HepG2 (cell line): ENCODE measurements at regions not wholly inside any gene's neighbourhood (a gene's known extent, or its start where the extent isn't known, plus 50 kb on each side); places are given as distances from the start of the nearest gene placed in this dataset.

Experiments used
- ATAC-seq: fragments of 200-7000 bp; cut with Tn5 transposase; 3 replicates; pipeline ENCODE4 v1.9.1; 2020; ENCODE audit warnings: mild to moderate bottlenecking, moderate library complexity
- BruUV-seq: library from RNA; stranded (reverse); fragments of 400-500 nt; replicated peaks from 2 replicates; lab custom pipeline; 2021; lab: Mats Ljungman, UMichigan
- CTCF ChIA-PET: fragments of 300-600 bp; formaldehyde crosslinking; extraction: SDS; loops from one replicate; lab custom pipeline; 2021; ENCODE audit warnings: low total read pairs, inconsistent platforms, low intra/inter-chr PET ratio; lab: Yijun Ruan, JAX
- POLR2A ChIA-PET: fragments of 350-600 bp; sonication (Branson Sonifier 250); formaldehyde crosslinking; loops from one replicate; lab custom pipeline; 2020; ENCODE audit warnings: antibody characterized with exemption, inconsistent platforms; lab: Yijun Ruan, JAX
- DNase-seq: peaks from one replicate; pipeline ENCODE4 v3.0.0-alpha.2; 2015; ENCODE audit warnings: low spot score
- FAIRE-seq: peaks from 3 replicates; lab custom pipeline; 2011; peaks lifted over from hg19 to GRCh38; lab: Jason Lieb, UNC
- H2AFZ ChIP-seq: one replicate; pipeline ENCODE4 v1.6.1; 2011; ENCODE audit warnings: low read length, inconsistent platforms
- H3K27ac ChIP-seq: fragments of 300-600 bp; 3 replicates; pipeline ENCODE4 v1.8.0; 2011; ENCODE audit warnings: mixed run types, mild to moderate bottlenecking, mixed read lengths, low read length, inconsistent platforms; ENCODE audit not compliant: insufficient read depth; ENCODE audit errors: extremely low read length
- H3K27me3 ChIP-seq, 2 experiments: fragments of 200-600 bp in 1 of 2; 2 replicates in 1 of 2; 3 replicates in 1 of 2; pipeline versions ENCODE4 v1.6.0 to v1.8.0; 2011; ENCODE audit warnings: low read length in 2 of 2, mild to moderate bottlenecking in 2 of 2, moderate library complexity in 2 of 2, inconsistent platforms in 1 of 2; ENCODE audit not compliant: insufficient read depth in 2 of 2, control insufficient read depth in 1 of 2
- H3K36me3 ChIP-seq, 2 experiments: fragments of 200-600 bp in 1 of 2; replicated peaks in 1 of 2; 2 replicates in 1 of 2; 3 replicates in 1 of 2; pipeline versions ENCODE4 v1.5.1 to v1.8.0; 2011; ENCODE audit warnings: low read length in 2 of 2, inconsistent platforms in 1 of 2; ENCODE audit not compliant: insufficient read depth in 2 of 2, control insufficient read depth in 1 of 2
- H3K4me1 ChIP-seq: 2 replicates; pipeline ENCODE4 v1.5.1; 2012; ENCODE audit warnings: low read length, inconsistent platforms; ENCODE audit not compliant: insufficient read depth
- H3K4me2 ChIP-seq: 2 replicates; pipeline ENCODE4 v1.6.0; 2011; ENCODE audit warnings: low read depth, low read length, inconsistent platforms
- H3K4me3 ChIP-seq, 3 experiments: fragments of 200-600 bp in 1 of 3; sonication (generic), shearing (Covaris generic) in 1 of 3; replicated peaks in 1 of 3; 2 replicates each; pipeline ENCODE4 v1.5.1; 2011 to 2016; ENCODE audit warnings: low read length in 3 of 3, inconsistent platforms in 2 of 3, low read depth in 2 of 3, mild to moderate bottlenecking in 2 of 3, control low read depth in 1 of 3, mixed read lengths in 1 of 3; ENCODE audit not compliant: insufficient read depth in 1 of 3
- H3K79me2 ChIP-seq: one replicate; pipeline ENCODE4 v1.6.1; 2011; ENCODE audit warnings: low read length, inconsistent platforms; ENCODE audit not compliant: insufficient read depth
- H3K9ac ChIP-seq: 2 replicates; pipeline ENCODE4 v1.6.0; 2011; ENCODE audit warnings: mild to moderate bottlenecking, low read depth, low read length, inconsistent platforms; ENCODE audit not compliant: insufficient read depth
- H3K9me3 ChIP-seq: 2 replicates; pipeline ENCODE4 v1.5.1; 2012; ENCODE audit warnings: mild to moderate bottlenecking, low read length
- H4K20me1 ChIP-seq: 2 replicates; pipeline ENCODE4 v1.6.0; 2011; ENCODE audit warnings: inconsistent platforms, mild to moderate bottlenecking, low read length, moderate library complexity; ENCODE audit not compliant: insufficient read depth
- ARNT ChIP-seq: fragments of 450-650 bp; IDR thresholded peaks from 2 replicates; pipeline ENCODE4 v1.6.1; 2017
- EHMT2 ChIP-seq: fragments of 200-600 bp; sonication (generic); IDR thresholded peaks from 2 replicates; pipeline ENCODE4 v1.7.0; 2017; ENCODE audit warnings: antibody characterized with exemption, low read depth, low read length, borderline replicate concordance
- JDP2 ChIP-seq: sonication (generic); formaldehyde crosslinking; IDR thresholded peaks from 2 replicates; pipeline ENCODE4 v1.8.1; 2022; ENCODE audit warnings: missing genetic modification reagents, borderline replicate concordance
- MBD4 ChIP-seq: IDR thresholded peaks from 2 replicates; pipeline ENCODE4 v1.6.1; 2012; ENCODE audit warnings: low read length, inconsistent platforms, borderline replicate concordance
- ONECUT2 ChIP-seq: sonication (generic); formaldehyde crosslinking; IDR thresholded peaks from 2 replicates; pipeline ENCODE4 v1.4.0; 2020; ENCODE audit warnings: missing genetic modification reagents
- RFX3 ChIP-seq: IDR thresholded peaks from 2 replicates; pipeline ENCODE4 v1.6.1; 2016; ENCODE audit warnings: missing biosample characterization, missing genetic modification reagents
- RNF2 ChIP-seq: fragments of 450-650 bp; conservative IDR thresholded peaks from 2 replicates; pipeline ENCODE4 v1.6.1; 2016; ENCODE audit warnings: low read depth
- SAFB2 ChIP-seq: sonication (generic); formaldehyde crosslinking; IDR thresholded peaks from 2 replicates; pipeline ENCODE4 v1.5.1; 2020; ENCODE audit warnings: missing genetic modification reagents, low read depth, mild to moderate bottlenecking, borderline replicate concordance
- SOX6 ChIP-seq, 2 experiments: fragments of 450-650 bp in 1 of 2; sonication (generic) in 1 of 2; formaldehyde crosslinking in 1 of 2; IDR thresholded peaks; 2 replicates each; pipeline versions ENCODE4 v1.4.0 to v1.6.1; 2017 to 2020; ENCODE audit warnings: antibody characterized with exemption in 1 of 2, mild to moderate bottlenecking in 1 of 2, missing genetic modification reagents in 1 of 2
- ZNF264 ChIP-seq: sonication (generic); formaldehyde crosslinking; IDR thresholded peaks from 2 replicates; pipeline ENCODE4 v1.4.0; 2020; ENCODE audit warnings: missing genetic modification reagents
- ZNF569 ChIP-seq: sonication (generic); formaldehyde crosslinking; IDR thresholded peaks from 2 replicates; pipeline ENCODE4 v1.5.0; 2020; ENCODE audit warnings: mild to moderate bottlenecking, missing genetic modification reagents, moderate library complexity, borderline replicate concordance
- ZZZ3 ChIP-seq: sonication (generic); formaldehyde crosslinking; IDR thresholded peaks from 2 replicates; pipeline ENCODE4 v1.4.0; 2020; ENCODE audit warnings: missing genetic modification reagents, mild to moderate bottlenecking, borderline replicate concordance
- WGBS: methylation state at CpG from one replicate; pipeline ENCODE4 v1.1.6; 2017; ENCODE audit warnings: low lambda C conversion rate; 5-methylcytosine and 5-hydroxymethylcytosine counted together
- in situ Hi-C: cut with HindIII; loops from 2 replicates; pipeline ENCODE4 v1.10.0; 2017; ENCODE audit warnings: low pct_unique_long_range_greater_than_20kb; ENCODE audit not compliant: extremely low pct_ligation_motif_present
- intact Hi-C: fragments of 100-400 bp; cut with micrococcal nuclease; formaldehyde crosslinking; loops from one replicate; pipeline ENCODE4 v1.10.0; 2022; ENCODE audit not compliant: unreplicated experiment
- TF ChIP-seq, protein P1 (sequence below): sonication (generic); formaldehyde crosslinking; conservative IDR thresholded peaks from 2 replicates; pipeline ENCODE4 v1.4.0; 2020; ENCODE audit warnings: missing genetic modification reagents
- TF ChIP-seq, protein P2 (sequence below), 2 experiments: sonication (generic) in 1 of 2; formaldehyde crosslinking in 1 of 2; IDR thresholded peaks; 2 replicates each; pipeline versions ENCODE4 v1.5.1 to v1.6.1; 2011 to 2020; ENCODE audit warnings: borderline replicate concordance in 1 of 2, low read depth in 1 of 2, low read length in 1 of 2, mild to moderate bottlenecking in 1 of 2, missing genetic modification reagents in 1 of 2, moderate library complexity in 1 of 2
- TF ChIP-seq, protein P3 (sequence below): sonication (generic); formaldehyde crosslinking; IDR thresholded peaks from 2 replicates; pipeline ENCODE4 v1.4.0; 2020; ENCODE audit warnings: missing genetic modification reagents
- TF ChIP-seq, protein P4 (sequence below): sonication (generic); formaldehyde crosslinking; IDR thresholded peaks from 2 replicates; pipeline ENCODE4 v1.9.0; 2022; ENCODE audit warnings: low read depth, missing genetic modification reagents

DNA sequence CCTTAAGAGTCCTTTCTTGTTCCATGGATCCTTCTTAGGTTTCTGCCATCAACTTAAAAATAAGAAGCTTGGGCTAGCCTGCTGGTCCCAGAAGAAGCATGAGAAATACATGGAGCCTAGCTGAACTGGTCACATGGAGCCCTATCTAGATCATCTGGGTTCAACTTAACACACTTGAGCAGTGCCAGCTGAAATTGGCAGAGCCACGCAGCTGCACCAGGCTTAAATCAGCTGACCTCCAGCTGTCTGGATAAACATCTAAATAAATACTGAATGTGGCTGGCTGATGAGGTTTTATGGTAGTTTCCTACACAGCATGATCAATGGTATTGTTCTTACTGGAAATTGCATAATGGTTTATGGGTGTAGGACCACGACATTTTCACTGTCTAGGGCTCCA, 598.4 kb upstream of the FAM241A start (continued):
- TF ChIP-seq, protein P1, sequence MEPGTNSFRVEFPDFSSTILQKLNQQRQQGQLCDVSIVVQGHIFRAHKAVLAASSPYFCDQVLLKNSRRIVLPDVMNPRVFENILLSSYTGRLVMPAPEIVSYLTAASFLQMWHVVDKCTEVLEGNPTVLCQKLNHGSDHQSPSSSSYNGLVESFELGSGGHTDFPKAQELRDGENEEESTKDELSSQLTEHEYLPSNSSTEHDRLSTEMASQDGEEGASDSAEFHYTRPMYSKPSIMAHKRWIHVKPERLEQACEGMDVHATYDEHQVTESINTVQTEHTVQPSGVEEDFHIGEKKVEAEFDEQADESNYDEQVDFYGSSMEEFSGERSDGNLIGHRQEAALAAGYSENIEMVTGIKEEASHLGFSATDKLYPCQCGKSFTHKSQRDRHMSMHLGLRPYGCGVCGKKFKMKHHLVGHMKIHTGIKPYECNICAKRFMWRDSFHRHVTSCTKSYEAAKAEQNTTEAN (CRISPR knock-in tag), result no peak
- TF ChIP-seq ZZZ3 (CRISPR knock-in tag) (no peak), JDP2 (no peak)

DNA sequence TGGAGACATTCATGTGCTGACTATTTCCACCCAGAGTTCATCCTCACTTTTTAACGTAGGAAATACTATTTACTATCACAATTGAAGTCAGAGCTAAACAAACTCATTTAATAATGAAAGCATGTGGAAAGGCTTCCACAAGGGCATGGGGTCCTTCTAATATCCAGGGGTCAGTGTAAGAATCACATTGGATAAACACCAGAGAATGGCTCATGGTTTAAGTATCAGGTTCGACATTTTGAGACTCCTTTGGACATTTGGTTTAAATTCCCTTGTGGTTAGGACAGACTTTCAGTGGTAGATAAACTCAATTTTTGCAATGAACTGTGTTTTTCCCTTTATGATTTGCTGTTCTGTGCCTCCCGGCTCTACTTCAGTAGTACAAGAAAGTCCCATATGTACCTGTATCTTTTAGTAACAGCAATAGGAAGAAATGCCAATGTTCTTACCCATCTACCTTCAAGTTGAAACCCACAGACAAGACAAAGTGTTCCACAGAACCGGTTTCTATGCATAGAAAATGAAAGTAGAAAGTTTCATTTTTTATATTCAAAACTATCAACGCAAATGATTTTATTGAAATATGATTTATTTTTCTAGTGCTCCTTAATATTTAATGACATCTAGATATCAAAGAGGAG, 589.0 kb upstream of the FAM241A start:
- no peak for ATAC-seq
- no peak for TF ChIP-seq MBD4
- no peak for TF ChIP-seq ZNF569
- TF ChIP-seq, protein P2, sequence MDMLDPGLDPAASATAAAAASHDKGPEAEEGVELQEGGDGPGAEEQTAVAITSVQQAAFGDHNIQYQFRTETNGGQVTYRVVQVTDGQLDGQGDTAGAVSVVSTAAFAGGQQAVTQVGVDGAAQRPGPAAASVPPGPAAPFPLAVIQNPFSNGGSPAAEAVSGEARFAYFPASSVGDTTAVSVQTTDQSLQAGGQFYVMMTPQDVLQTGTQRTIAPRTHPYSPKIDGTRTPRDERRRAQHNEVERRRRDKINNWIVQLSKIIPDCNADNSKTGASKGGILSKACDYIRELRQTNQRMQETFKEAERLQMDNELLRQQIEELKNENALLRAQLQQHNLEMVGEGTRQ (IDR thresholded peaks at IDR 0.05; ENCODE audit: low read depth, low read length), result no peak
- TF ChIP-seq, protein P2 (CRISPR knock-in tag; IDR thresholded peaks at IDR 0.05; ENCODE audit: borderline replicate concordance), result no peak
- TF ChIP-seq SAFB2 (CRISPR knock-in tag), result no peak
- no peak for TF ChIP-seq RFX3 (CRISPR knock-in tag)
- TF ChIP-seq SOX6 (IDR thresholded peaks at IDR 0.05), result no peak
- TF ChIP-seq SOX6 (CRISPR knock-in tag; IDR thresholded peaks at IDR 0.05), result no peak
- TF ChIP-seq, protein P3, sequence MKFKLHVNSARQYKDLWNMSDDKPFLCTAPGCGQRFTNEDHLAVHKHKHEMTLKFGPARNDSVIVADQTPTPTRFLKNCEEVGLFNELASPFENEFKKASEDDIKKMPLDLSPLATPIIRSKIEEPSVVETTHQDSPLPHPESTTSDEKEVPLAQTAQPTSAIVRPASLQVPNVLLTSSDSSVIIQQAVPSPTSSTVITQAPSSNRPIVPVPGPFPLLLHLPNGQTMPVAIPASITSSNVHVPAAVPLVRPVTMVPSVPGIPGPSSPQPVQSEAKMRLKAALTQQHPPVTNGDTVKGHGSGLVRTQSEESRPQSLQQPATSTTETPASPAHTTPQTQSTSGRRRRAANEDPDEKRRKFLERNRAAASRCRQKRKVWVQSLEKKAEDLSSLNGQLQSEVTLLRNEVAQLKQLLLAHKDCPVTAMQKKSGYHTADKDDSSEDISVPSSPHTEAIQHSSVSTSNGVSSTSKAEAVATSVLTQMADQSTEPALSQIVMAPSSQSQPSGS (CRISPR knock-in tag), result no peak
- TF ChIP-seq, protein P4, sequence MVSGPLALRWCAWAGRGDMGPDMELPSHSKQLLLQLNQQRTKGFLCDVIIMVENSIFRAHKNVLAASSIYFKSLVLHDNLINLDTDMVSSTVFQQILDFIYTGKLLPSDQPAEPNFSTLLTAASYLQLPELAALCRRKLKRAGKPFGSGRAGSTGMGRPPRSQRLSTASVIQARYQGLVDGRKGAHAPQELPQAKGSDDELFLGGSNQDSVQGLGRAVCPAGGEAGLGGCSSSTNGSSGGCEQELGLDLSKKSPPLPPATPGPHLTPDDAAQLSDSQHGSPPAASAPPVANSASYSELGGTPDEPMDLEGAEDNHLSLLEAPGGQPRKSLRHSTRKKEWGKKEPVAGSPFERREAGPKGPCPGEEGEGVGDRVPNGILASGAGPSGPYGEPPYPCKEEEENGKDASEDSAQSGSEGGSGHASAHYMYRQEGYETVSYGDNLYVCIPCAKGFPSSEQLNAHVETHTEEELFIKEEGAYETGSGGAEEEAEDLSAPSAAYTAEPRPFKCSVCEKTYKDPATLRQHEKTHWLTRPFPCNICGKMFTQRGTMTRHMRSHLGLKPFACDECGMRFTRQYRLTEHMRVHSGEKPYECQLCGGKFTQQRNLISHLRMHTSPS, result no peak
- TF ChIP-seq ARNT, result no peak
- no peak for TF ChIP-seq EHMT2
- TF ChIP-seq ONECUT2 (CRISPR knock-in tag), result no peak
- TF ChIP-seq ZNF264, result no peak
- TF ChIP-seq RNF2, result no peak

More for the DNA sequence above, 589.0 kb upstream of the FAM241A start:
- in situ Hi-C loops (no loop called here), intact Hi-C loops (no loop called here)
- Histone ChIP-seq H3K27me3 (no peaks in the 10 kb centered on the region), H3K4me1 (no peaks in the 10 kb centered on the region), H3K9me3 (no peaks in the 10 kb centered on the region), H3K9ac (no peak overlapping the region), H3K4me3 (no peak overlapping the region), H3K79me2 (no peaks in the 10 kb centered on the region), H2AFZ (no peak overlapping the region), H3K27ac (no peak overlapping the region), H4K20me1 (no peaks in the 10 kb centered on the region), H3K4me2 (no peak overlapping the region), H3K36me3 (no peaks in the 10 kb centered on the region)
- ChIA-PET POLR2A (no interaction called here), CTCF (no interaction called here)
- DNase-seq, result no peak
- no peak for FAIRE-seq
- WGBS, result 10% methylated on average over 5 of the region's 5 CpGs
- no TSS peak for BruUV-seq
